Heart left ventricle (tissue), 13 donors: ENCODE measurements at regions not wholly inside any gene's neighbourhood (a gene's known extent, or its start where the extent isn't known, plus 50 kb on each side); places are given as distances from the start of the nearest gene placed in this dataset.

Experiments
- POLR2A ChIP-seq, 2 donors: fragments of 450-650 bp; IDR thresholded peaks; one replicate each; pipeline ENCODE4 v1.6.1; 2017; ENCODE audit warnings: antibody characterized with exemption in 2 of 2, mild to moderate bottlenecking in 2 of 2, moderate library complexity in 2 of 2
- TF ChIP-seq, protein P1 (sequence below), 12 donors: fragments of 200-600 bp; sonication (generic) in 4 of 12; IDR thresholded peaks; one replicate each; pipeline versions ENCODE4 v1.5.0 to v1.8.0; 2018 to 2022; ENCODE audit warnings: antibody characterized with exemption in 12 of 12, mild to moderate bottlenecking in 5 of 12
- donor health status: ischemic (EF 13 %, LVEDD 7.1; RV severe dilation, severe dysfunction).
- donor health status: DM: no; HTN: yes; CAD: no.
- donor health status: DM: no; HTN: no; CAD: no.
- donor health status: ischemic (EF 25% LVEDD 6.9; RV normal size, moderate dysfunction).
- donor health status: ischemic (EF 25% LVEDD 5.7; RV mildly dilated, moderate dysfunction).
- donor health status: ischemic (EF 35%, LVEDD 5.7; RV mildly dilated, moderate dysfunction).
- donor health status: nonischemic (EF 11% LVEDD 7.7; RV severe dilation, severe dysfunction).
- donor health status: DM: yes; HTN: yes; CAD: no.
- donor health status: PGD.
- donor health status: ischemic (EF 29% LVEDD 5.4; RV normal size, mild dysfunction).
- donor health status: nonischemic (EF 23%, LVEDD 6.1; RV moderate dilation, normal function).

DNA sequence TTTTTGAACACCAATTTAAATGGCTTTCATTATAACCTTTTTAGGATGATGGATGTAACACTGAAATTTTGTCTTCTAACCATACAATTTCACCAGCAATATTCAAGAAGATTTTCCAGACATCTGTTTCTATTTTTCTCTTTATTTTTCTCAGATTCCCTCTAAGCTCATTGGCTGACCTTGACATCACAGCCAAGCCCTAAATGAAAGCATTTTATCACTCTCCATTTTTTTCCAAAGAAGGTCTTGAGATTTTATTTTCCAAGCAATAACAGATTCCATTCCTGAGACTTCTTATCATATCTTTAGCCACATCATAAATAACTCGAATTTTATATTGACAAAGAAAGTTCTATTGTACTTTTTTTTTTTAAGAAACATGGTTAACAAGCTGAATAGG is 392.6 kb upstream of the THBS1 start:
- TF ChIP-seq POLR2A (IDR thresholded peaks at IDR 0.05) = no peak
- TF ChIP-seq, protein P1, sequence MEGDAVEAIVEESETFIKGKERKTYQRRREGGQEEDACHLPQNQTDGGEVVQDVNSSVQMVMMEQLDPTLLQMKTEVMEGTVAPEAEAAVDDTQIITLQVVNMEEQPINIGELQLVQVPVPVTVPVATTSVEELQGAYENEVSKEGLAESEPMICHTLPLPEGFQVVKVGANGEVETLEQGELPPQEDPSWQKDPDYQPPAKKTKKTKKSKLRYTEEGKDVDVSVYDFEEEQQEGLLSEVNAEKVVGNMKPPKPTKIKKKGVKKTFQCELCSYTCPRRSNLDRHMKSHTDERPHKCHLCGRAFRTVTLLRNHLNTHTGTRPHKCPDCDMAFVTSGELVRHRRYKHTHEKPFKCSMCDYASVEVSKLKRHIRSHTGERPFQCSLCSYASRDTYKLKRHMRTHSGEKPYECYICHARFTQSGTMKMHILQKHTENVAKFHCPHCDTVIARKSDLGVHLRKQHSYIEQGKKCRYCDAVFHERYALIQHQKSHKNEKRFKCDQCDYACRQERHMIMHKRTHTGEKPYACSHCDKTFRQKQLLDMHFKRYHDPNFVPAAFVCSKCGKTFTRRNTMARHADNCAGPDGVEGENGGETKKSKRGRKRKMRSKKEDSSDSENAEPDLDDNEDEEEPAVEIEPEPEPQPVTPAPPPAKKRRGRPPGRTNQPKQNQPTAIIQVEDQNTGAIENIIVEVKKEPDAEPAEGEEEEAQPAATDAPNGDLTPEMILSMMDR (IDR thresholded peaks at IDR 0.05) = no peak
